Fibroblast of the aortic adventitia (primary cell): ENCODE measurements at regions not wholly inside any gene's neighbourhood (a gene's known extent, or its start where the extent isn't known, plus 50 kb on each side); places are given as distances from the start of the nearest gene placed in this dataset.

Source experiments
- DNase-seq: peaks from one replicate; pipeline ENCODE4 v3.0.0-alpha.2; 2010; ENCODE audit warnings: low read depth
- H3K4me3 ChIP-seq: 2 replicates; pipeline ENCODE4 v1.5.1; 2011; ENCODE audit warnings: low read depth, mild to moderate bottlenecking, control low read depth, low read length, moderate library complexity
- TF ChIP-seq, protein P1 (sequence below): IDR thresholded peaks from 2 replicates; pipeline ENCODE4 v1.5.1; 2011; ENCODE audit warnings: mild to moderate bottlenecking, low read length, control low read depth, inconsistent platforms; ENCODE audit not compliant: insufficient read depth

GRCh38 chr1:209038735-209039134 lies 544.8 kb upstream of the CAMK1G start:
- TF ChIP-seq, protein P1, sequence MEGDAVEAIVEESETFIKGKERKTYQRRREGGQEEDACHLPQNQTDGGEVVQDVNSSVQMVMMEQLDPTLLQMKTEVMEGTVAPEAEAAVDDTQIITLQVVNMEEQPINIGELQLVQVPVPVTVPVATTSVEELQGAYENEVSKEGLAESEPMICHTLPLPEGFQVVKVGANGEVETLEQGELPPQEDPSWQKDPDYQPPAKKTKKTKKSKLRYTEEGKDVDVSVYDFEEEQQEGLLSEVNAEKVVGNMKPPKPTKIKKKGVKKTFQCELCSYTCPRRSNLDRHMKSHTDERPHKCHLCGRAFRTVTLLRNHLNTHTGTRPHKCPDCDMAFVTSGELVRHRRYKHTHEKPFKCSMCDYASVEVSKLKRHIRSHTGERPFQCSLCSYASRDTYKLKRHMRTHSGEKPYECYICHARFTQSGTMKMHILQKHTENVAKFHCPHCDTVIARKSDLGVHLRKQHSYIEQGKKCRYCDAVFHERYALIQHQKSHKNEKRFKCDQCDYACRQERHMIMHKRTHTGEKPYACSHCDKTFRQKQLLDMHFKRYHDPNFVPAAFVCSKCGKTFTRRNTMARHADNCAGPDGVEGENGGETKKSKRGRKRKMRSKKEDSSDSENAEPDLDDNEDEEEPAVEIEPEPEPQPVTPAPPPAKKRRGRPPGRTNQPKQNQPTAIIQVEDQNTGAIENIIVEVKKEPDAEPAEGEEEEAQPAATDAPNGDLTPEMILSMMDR = no peak
- H3K4me3 ChIP-seq = no peak overlapping the region
- DNase-seq = peak; percentile 8

- peak; percentile 3 for DNase-seq
- TF ChIP-seq, protein P1 = no peak
- H3K4me3 ChIP-seq = no peak overlapping the region
Measured at GRCh38 chr1:209040351-209040750, 543.2 kb upstream of the CAMK1G start.

DNA sequence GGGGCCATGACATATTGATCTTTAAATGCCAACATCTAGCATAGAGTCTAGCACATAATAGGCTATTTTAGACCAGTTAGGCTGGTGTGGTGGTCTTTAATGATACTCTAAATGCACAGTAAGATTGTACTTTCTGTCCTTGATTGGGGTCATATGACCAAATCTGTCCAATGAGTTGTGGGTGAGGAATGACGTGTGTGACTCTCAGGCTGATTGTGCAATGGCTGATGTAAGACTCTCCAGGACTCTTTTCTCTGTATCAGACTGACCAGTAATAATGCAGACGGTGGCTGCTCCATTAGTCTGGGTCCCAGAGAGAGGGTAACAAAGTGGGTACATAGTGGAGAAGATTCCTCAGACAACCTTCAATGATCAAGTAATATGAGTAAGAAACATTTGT lies 541.6 kb upstream of the CAMK1G start:
- DNase-seq = peak; percentile 4
- TF ChIP-seq, protein P1 = no peak
- H3K4me3 ChIP-seq = no peak overlapping the region

GRCh38 chr1:209042413-209042812 lies 541.1 kb upstream of the CAMK1G start:
- H3K4me3 ChIP-seq = no peak overlapping the region
- TF ChIP-seq, protein P1 = no peak
- DNase-seq = no peak

DNA sequence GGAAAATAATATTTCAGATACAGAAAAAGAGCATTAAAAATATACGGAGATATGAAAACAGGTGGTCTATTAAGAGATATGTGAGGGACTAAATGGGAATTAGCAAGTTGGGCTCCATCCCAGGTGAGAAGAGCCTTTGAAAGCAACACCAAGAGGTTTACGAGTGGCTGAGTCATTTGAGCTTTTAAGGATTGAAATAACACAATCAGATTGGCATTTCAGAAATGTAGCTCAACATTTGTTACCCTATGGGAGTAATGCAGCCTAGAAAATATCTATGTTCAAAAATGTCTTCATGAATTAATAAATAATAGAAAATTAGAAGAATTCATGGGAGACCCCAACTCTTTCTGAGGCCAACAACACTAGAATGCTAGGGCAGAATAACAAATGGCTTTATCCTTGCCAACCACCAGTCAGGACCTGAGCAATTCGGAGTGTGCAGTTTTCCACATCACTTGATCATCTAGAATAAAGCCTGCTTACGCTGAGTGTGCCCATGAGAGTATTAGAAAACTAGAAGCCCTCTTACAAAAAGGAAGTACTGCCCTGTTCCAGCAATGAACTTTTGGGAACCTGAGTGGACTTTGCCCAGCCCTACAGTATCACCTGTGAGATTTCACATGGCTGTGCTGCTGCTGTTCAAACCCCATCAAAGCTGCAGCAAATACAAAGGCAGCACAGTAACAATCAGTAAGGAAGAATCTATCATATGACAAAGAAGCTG lies 538.0 kb upstream of the CAMK1G start:
- TF ChIP-seq, protein P1 = no peak
- no peak overlapping the region for H3K4me3 ChIP-seq
- no peak for DNase-seq

DNA sequence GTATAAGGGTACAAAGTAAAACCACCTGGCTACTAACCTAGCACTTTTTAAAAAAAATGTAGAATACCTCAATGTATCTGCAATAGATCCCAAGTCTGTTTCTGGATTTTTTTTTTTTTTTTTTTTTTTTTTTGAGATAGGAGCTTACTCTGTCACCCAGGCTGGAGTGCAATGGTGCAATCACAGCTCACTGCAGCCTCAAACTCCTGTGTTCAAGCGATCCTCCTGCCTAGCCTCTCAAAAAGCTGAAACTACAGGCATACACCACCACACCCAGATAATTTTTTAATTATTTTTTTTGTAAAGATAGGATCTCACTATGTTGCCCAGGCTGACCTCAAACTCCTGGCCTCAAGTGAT lies 537.5 kb upstream of the CAMK1G start:
- H3K4me3 ChIP-seq = no peak overlapping the region
- DNase-seq = no peak
- TF ChIP-seq, protein P1 = no peak

DNA sequence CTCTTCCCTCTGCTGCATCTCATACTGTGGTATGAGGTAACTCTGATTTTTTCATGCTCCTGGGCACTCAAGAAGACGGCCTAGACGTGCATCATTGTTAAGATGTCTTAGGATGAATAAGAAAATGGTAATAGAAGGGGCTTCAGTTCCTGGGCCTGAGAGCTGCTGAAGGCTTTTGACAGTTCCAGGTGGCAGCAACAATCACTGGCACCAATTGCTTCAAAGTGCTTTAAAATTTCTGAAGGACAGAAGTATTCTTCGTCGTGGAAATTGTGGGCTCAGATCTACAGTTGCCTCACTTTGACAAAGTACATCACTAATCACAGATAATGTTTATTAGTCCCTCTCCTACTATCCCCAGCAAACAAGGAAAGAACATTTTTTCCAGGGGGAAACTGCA lies 536.6 kb upstream of the CAMK1G start:
- no peak for DNase-seq
- H3K4me3 ChIP-seq = no peak overlapping the region
- TF ChIP-seq, protein P1 = no peak
